MCF 10A (cell line): ENCODE measurements at regions not wholly inside any gene's neighbourhood (a gene's known extent, or its start where the extent isn't known, plus 50 kb on each side); places are given as distances from the start of the nearest gene placed in this dataset.

Source experiments
- BruUV-seq: library from RNA; stranded (reverse); fragments of 400-500 nt; replicated peaks from 2 replicates; lab custom pipeline; 2021; lab: Mats Ljungman, UMichigan
- CTCF ChIA-PET: fragments of 300-600 bp; sonication (Branson Sonifier 250); formaldehyde crosslinking; extraction: SDS; loops from one replicate; lab custom pipeline; 2021; ENCODE audit warnings: antibody characterized with exemption, inconsistent platforms; lab: Yijun Ruan, JAX
- POLR2A ChIA-PET: fragments of 300-600, 350-650 bp; sonication (Branson Sonifier 250); formaldehyde crosslinking; extraction: SDS; loops from one replicate; lab custom pipeline; 2020; ENCODE audit warnings: antibody characterized with exemption, inconsistent platforms; lab: Yijun Ruan, JAX
- DNase-seq: peaks from one replicate; pipeline ENCODE4 v3.0.0-alpha.2; 2018; ENCODE audit not compliant: unreplicated experiment
- H3K27ac Mint-ChIP-seq: one replicate; pipeline ENCODE4 v1.8.0; 2022; ENCODE audit warnings: mild to moderate bottlenecking, low read depth, mixed read lengths; ENCODE audit not compliant: unreplicated experiment
- H3K27me3 Mint-ChIP-seq: one replicate; pipeline ENCODE4 v1.8.0; 2022; ENCODE audit warnings: mixed read lengths; ENCODE audit not compliant: insufficient read depth, unreplicated experiment
- H3K36me3 Mint-ChIP-seq: one replicate; pipeline ENCODE4 v1.8.0; 2022; ENCODE audit warnings: mild to moderate bottlenecking, moderate library complexity, mixed read lengths; ENCODE audit not compliant: insufficient read depth, unreplicated experiment
- H3K4me1 Mint-ChIP-seq: one replicate; pipeline ENCODE4 v1.8.0; 2022; ENCODE audit warnings: mixed read lengths; ENCODE audit not compliant: insufficient read depth, unreplicated experiment
- H3K4me3 Mint-ChIP-seq: one replicate; pipeline ENCODE4 v1.8.0; 2022; ENCODE audit warnings: mild to moderate bottlenecking, moderate library complexity, mixed read lengths; ENCODE audit not compliant: unreplicated experiment
- H3K9me3 Mint-ChIP-seq: one replicate; pipeline ENCODE4 v1.8.0; 2022; ENCODE audit warnings: mixed read lengths; ENCODE audit not compliant: unreplicated experiment
- intact Hi-C: fragments of 100-400 bp; cut with micrococcal nuclease; formaldehyde crosslinking; loops from 2 replicates; pipeline ENCODE4 v1.14.1; 2022
- TF ChIP-seq, protein P1 (sequence below): fragments of 200-600 bp; IDR thresholded peaks from one replicate; pipeline ENCODE4 v1.8.0; 2022; ENCODE audit warnings: antibody characterized with exemption, mild to moderate bottlenecking; ENCODE audit not compliant: unreplicated experiment

- CTCF ChIA-PET: no interaction called here
- POLR2A ChIA-PET: interaction anchor here (0.6 kb wide), 1 partner anchor 247 kb away, joined by 3 read pairs; no protein-coding TSS in a partner anchor
- H3K27me3 Mint-ChIP-seq: no peaks in the 10 kb centered on the region
- intact Hi-C loops: no loop called here
- no peaks in the 10 kb centered on the region for H3K36me3 Mint-ChIP-seq
- peaks cover 8% of the 10 kb centered on the region for H3K4me1 Mint-ChIP-seq
- BruUV-seq: no TSS peak
- TF ChIP-seq, protein P1, sequence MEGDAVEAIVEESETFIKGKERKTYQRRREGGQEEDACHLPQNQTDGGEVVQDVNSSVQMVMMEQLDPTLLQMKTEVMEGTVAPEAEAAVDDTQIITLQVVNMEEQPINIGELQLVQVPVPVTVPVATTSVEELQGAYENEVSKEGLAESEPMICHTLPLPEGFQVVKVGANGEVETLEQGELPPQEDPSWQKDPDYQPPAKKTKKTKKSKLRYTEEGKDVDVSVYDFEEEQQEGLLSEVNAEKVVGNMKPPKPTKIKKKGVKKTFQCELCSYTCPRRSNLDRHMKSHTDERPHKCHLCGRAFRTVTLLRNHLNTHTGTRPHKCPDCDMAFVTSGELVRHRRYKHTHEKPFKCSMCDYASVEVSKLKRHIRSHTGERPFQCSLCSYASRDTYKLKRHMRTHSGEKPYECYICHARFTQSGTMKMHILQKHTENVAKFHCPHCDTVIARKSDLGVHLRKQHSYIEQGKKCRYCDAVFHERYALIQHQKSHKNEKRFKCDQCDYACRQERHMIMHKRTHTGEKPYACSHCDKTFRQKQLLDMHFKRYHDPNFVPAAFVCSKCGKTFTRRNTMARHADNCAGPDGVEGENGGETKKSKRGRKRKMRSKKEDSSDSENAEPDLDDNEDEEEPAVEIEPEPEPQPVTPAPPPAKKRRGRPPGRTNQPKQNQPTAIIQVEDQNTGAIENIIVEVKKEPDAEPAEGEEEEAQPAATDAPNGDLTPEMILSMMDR: no peak
- DNase-seq: no peak
- no peak overlapping the region for H3K4me3 Mint-ChIP-seq
- H3K27ac Mint-ChIP-seq: no peak overlapping the region
- H3K9me3 Mint-ChIP-seq: no peaks in the 10 kb centered on the region
Measured at GRCh38 chr6:104604685-104605084, 255.0 kb downstream of the HACE1 start.

- intact Hi-C loops: no loop called here
- ChIA-PET CTCF (interaction anchor here (0.5 to 1.0 kb wide), 4 partner anchors 11 to 642 kb away, joined by 3 read pairs; no protein-coding TSS in a partner anchor), POLR2A (interaction anchor here (0.6 to 1.3 kb wide), 4 partner anchors 9 to 1523 kb away, joined by 3 to 5 read pairs (median 4); no protein-coding TSS in a partner anchor)
- H3K27me3 Mint-ChIP-seq: no peaks in the 10 kb centered on the region
- no peak overlapping the region for H3K4me3 Mint-ChIP-seq
- no peak for DNase-seq
- H3K4me1 Mint-ChIP-seq: peaks cover 8% of the 10 kb centered on the region
- no TSS peak for BruUV-seq
- TF ChIP-seq, protein P1: no peak
- H3K36me3 Mint-ChIP-seq: no peaks in the 10 kb centered on the region
- H3K9me3 Mint-ChIP-seq: no peaks in the 10 kb centered on the region
- no peak overlapping the region for H3K27ac Mint-ChIP-seq
Measured at GRCh38 chr6:104603108-104603745, 256.5 kb downstream of the HACE1 start.

- Mint-ChIP-seq H3K27ac (no peak overlapping the region), H3K4me3 (no peak overlapping the region), H3K36me3 (no peaks in the 10 kb centered on the region), H3K4me1 (peaks cover 8% of the 10 kb centered on the region), H3K27me3 (no peaks in the 10 kb centered on the region), H3K9me3 (no peaks in the 10 kb centered on the region)
- ChIA-PET CTCF (interaction anchor here (0.9 to 1.5 kb wide), 3 partner anchors 12 to 74 kb away, joined by 3 to 4 read pairs (median 4); no protein-coding TSS in a partner anchor), POLR2A (interaction anchor here (1.2 to 1.5 kb wide), 2 partner anchors 13 to 21 kb away, joined by 4 read pairs; no protein-coding TSS in a partner anchor)
- no peak for DNase-seq
- BruUV-seq: no TSS peak
- intact Hi-C loops: no loop called here
- TF ChIP-seq, protein P1: no peak
Measured at GRCh38 chr6:104601721-104602120, 258.0 kb downstream of the HACE1 start.

DNA sequence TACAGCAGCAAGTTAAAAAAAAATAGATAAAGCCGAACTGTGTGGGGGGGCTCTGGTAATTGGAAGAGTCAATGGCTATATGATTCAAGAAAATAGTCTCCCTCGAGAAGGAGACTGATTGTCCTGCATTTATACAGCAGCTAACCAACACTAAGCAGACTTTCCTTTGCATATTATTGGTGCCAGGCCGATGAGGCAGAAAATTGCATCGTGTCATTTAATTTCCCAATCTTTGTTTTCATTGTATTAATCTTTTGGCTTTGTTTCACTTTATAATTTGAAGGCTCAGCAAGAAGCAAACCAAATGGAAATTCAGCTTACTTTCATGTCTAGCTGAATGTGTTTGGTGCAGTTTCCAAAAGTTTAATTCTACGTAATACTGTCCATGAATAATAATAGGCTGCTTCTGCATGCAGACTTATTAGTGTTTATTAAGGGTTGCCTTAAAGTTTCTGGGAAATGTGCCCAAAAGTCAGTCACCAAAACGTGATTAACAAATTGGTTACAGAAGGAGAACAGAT, 258.5 kb downstream of the HACE1 start:
- intact Hi-C loops: no loop called here
- BruUV-seq: no TSS peak
- Mint-ChIP-seq H3K36me3 (no peaks in the 10 kb centered on the region), H3K4me1 (peaks cover 8% of the 10 kb centered on the region), H3K27ac (no peak overlapping the region), H3K4me3 (no peak overlapping the region), H3K9me3 (no peaks in the 10 kb centered on the region), H3K27me3 (no peaks in the 10 kb centered on the region)
- POLR2A ChIA-PET: interaction anchor here (0.8 to 1.5 kb wide), 3 partner anchors 13 to 28 kb away, joined by 3 to 4 read pairs (median 4); no protein-coding TSS in a partner anchor
- CTCF ChIA-PET: interaction anchor here (0.9 to 1.5 kb wide), 3 partner anchors 12 to 74 kb away, joined by 3 to 4 read pairs (median 4); no protein-coding TSS in a partner anchor
- peak; percentile 16 for DNase-seq
- TF ChIP-seq, protein P1: no peak
